Muscle of arm (tissue), 1 donor: ENCODE measurements at regions not wholly inside any gene's neighbourhood (a gene's known extent, or its start where the extent isn't known, plus 50 kb on each side); places are given as distances from the start of the nearest gene placed in this dataset.
A peak's percentile ranks its signal among the peaks of the same experiment; 100 is the strongest.
"Not testable (repeated sequence)": the region's sequence is repeated elsewhere in the genome, so short reads cannot be mapped to it uniquely, and the experiment has no call there.

Source experiments
- DNase-seq: peaks from one replicate; pipeline ENCODE4 v3.0.0-alpha.2; 2013

DNA sequence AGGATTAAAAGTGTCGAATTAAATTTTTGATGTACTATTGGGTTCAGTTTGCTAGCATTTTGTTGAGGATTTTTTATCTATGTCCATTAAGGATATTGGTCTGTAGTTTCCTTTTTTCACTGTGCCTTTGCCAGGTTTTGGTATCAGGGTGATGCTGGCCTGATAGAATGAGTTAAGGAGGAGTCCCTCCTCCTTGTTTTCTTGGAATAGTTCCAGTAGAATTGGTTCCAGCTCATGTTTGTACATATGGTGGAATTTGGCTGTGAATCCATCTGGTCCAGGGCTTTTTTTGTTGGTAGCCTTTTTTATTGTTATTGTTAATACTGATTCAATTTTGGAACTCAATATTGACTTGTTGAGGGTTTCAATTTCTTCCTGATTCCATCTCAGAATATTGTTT is 141.8 kb downstream of the SIM1 start:
- DNase-seq = no peak

DNA sequence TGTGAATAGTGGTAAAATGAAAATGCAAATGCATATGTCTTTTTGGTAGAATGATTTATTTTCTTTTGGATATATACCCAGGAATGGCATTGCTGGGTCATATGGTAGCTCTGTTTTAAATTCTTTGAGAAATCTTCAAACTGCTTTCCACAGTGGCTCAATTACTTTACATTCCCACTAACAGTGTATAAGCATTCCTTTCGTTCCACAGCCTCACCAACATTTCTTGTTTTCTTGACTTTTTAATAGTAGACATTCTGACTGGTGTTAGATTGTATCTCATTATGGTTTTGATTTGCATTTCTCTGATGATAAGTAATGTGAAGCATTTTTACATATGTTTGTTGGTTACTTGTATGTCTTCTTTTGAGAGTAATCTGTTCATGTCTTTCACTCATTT is 144.0 kb downstream of the SIM1 start:
- DNase-seq = no peak

DNA sequence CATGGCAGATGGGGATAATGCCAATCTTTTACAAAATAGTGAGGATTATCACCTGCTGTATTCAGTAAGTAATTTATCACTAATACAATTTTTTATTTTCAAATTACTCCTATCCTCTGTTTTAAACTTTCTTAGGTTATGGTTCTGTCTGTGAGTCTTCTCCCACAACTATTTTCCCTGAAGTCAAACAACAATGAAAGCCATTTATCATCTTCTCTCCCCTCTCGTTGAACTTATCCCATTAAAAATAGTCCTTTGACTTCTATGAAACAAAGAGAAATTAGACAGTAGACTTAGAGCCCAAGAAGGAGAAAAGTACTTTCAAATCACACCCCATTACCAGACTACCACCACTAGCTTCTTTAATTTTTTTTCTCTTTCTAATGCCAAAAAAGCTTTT is 147.7 kb downstream of the SIM1 start:
- no peak for DNase-seq

DNA sequence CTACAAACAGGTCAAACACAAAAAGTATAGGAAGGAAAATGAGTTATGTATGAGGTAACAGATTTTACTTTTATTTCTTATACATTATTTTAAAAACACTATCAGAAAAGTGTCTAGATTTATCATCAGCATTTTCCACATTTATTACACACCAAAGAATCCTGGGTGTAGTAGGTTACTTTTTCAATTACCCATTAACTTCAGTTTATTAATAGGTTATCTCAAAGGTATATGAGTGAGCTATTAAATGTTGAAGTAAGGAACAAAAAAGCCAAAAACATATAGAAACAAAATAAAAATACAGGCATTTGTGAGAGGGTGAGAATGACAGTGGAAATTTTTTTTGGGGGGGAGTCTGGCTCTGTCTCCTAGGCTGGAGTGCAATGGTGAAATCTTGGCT is 150.5 kb downstream of the SIM1 start:
- no peak for DNase-seq

DNA sequence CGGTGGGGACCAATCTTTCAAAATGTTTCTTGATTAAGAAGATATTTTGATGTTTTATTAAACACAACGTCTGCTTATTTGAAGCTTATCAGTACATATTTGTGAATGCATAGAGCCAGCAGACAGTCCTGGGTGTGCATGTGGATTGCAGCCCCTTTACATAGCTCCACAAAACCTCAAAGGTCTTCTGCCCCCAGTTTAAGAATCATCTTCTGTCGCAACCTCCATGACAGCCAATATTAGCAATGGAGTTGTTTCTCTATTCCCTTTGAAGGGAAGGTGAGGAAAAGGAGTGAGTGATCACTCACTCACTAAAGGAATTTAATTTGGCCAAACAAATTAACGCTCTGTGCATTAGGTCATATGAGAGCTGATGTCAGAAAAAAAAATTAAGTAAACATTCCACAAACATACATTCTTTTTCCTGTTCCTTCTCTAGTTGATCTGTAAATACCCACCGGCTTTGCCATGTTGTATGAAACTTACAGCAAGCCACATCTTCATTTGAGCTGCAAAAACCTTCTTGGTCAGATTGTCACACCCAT is 152.9 kb downstream of the SIM1 start:
- no peak for DNase-seq

DNA sequence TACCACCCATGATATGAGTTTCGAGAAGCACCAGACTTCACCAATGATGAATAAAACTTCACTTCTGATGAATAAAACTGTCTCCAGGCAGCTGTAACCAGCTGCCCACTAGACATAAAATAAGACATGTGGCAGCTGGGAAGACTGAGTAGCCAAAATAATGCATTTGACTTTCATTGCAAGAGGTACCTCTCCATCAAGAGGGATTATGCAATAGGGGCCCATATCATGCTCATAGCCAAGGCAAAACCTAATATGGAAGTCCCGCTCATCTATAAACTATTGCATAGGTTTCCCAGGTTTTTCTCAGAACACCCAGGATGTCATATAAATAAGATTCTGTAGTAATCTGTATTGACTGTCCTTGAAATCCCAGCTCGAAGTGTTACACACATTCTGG is 155.5 kb downstream of the SIM1 start:
- DNase-seq = no peak

DNA sequence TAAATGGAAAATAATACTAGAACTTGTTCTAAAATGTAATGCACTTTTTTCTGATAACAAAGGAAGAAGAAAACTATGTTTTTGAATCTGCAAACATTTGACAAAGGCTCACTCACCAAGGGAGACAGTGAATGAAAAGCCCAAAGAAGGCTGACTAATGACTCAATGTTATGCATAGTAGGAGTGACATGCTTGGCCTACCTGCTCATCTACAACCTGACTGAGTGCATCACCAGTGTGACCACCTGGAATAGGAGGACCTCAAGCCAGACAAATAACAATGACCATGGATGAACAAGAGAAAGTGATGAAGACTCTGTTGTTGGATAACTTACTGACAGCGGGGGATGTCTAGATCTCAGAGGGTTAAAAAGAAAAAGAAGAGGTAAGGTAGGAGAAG is 157.2 kb downstream of the SIM1 start:
- no peak for DNase-seq

DNA sequence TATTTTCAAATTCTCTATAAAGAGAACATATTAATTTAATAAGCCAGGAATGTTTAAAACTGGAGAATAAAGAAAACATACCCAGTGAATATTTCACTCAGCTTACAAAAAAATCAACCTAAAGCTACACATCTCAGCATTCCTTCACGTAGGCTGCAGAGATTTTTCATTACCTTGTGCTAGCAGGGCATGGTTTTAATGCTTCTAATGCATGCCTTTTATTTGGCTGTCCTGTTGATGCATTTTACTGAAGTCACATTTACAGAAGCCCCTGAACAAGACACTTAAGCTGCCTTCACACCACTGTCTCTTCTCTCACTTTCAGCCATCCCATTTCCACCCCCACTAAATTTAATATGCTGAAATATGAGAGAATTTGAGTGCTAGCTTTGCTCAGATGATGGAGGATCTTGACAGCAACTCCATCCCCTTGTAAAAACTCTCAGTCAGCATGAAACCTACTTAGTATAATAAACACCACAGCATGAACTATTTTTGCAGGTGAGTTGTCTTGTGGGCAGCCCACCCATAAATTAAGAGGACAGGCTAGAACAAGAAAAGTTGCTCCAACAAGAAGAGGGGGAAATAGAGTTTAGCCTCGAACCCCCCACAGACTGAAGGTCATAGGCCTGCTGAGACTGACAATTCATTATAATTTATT is 159.4 kb downstream of the SIM1 start:
- DNase-seq = no peak

DNA sequence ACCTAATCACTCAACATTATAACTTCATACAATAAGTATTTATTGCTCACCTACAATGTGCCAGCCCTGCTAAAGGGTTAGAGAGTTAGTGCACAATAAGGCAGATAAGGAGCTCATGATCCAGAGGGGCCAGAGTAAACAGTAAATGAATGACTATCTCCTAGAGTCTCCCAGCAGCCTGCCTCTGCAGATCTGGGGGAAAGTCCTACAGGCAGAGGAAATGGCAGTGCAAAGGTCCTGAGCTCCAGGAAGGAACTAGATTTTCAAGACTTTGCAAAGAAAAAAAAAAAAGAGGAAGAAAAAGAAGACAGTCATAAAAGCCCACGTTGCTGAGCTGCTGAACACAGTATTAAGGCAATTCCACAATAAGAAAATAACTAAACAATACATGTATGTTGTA is 160.1 kb downstream of the SIM1 start:
- DNase-seq = no peak

DNA sequence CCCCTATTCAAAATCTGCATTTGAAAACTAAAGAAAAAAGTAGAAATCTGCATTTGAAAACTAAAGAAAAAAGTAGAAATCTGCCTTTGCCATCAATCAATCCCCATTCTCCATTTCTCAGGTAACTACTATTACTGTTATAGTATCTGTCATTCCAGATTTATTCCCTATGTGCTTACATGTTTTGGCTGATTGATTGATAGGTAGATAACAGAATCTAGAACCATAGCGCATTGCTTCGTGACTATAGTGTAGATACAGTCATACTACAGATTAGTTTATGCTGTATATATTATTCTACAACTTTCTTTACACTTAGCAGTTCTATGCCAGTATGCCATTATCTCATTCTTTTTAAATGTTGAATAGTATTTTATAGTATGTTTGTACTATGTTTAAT is 163.0 kb downstream of the SIM1 start:
- no peak for DNase-seq

DNA sequence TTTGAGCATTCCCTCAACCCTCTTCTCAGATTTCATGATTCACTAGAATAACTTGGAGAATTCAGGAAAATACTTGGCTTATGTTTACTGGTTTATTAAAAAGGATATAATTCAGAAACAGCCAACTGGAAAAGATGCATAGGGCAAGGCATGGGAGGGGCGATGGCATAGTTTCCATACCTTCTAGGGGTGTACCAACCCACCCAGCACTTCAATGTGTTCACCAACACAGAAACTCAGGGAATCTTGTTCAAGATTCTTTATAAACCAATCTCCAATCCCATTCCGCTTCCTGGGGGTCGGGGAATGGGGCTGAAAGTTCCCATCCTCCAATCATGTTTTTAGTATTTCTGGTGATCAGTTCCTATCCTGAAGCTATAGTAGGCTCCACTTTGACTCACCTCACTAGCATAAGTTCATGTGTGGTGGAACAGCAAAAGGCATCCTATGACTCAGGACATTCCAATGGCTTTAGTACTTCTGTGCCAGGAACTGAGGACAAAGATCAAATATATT is 164.4 kb downstream of the SIM1 start:
- DNase-seq = no peak

DNA sequence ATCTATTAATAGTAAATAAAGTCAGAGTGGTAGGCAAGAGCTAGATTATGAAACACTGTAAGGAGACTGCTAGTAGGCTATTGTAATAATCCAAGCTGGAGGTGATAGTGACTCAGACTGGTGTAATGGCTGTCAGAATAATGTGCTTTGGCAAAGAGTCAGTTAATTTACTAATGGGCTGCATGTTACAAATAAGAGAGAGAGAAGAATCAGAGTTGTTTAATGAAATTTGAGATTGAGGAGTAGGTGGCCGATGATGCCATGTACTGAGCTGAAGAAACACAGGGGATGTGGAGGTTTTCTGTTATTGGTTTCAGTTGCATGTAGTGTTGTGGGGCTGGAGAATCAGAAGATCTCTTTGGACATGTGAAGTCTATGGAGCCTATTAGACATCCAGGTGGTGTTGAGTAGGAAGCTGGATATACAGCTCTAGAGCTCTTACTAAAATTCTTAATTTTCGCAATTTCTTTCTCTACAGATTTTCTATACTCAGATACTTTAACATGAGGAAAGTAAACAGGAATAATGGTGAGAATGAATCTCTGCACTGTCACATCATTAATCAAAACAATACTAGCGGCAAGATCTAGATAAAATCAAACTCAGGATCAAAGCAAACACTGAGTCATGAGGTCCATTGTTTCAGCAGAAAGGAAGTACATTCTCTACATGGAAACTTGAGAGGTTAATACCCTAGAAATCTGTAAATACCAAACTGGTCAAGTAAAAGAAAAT is 167.7 kb downstream of the SIM1 start:
- no peak for DNase-seq

DNA sequence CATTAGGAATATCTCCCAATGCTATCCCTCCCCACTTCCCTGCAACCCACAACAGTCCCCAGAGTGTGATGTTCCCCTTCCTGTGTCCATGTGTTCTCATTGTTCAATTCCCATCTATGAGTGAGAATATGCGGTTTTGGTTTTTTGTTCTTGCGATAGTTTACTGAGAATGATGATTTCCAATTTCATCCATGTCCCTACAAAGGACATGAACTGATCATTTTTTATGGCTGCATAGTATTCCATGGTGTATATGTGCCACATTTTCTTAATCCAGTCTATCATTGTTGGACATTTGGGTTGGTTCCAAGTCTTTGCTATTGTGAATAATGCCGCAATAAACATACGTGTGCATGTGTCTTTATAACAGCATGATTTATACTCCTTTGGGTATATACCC is 169.5 kb downstream of the SIM1 start:
- not testable (repeated sequence) for DNase-seq

DNA sequence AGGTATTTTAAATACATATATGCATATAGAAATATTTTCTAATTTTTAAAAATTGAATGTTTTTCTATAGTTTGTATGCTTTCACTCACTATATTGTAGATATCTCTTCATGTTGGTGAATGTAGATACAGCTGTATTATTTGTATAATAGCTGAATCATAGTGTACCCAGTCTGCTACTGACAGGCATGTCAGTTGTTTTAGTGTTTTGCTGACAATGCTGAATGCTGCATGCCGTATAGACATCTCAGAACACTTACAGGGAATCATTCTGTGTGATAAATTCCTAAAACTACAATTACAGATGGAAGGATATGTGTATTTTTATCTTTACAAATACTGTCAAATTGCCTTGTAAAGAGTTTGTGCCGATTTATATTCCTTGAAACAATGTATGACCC is 175.4 kb downstream of the SIM1 start:
- no peak for DNase-seq

DNA sequence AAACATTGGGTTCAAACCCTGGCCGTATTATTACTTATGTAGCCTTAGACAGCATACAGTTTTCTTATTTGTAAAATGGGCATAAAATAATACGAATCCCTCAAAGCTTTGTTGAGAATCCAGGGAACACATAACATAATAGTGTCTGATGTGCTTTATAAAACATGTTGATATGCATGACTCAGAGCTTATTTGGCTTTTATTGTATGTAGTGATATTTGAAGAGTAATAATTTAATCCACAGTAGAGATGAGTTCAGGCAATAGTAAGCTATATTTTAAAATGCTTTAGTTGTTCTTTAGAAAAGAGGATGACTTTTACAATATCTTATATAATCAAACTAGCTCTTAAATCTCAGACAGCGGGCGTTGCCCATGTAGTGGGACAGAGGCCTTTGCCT is 176.4 kb downstream of the SIM1 start:
- no peak for DNase-seq

DNA sequence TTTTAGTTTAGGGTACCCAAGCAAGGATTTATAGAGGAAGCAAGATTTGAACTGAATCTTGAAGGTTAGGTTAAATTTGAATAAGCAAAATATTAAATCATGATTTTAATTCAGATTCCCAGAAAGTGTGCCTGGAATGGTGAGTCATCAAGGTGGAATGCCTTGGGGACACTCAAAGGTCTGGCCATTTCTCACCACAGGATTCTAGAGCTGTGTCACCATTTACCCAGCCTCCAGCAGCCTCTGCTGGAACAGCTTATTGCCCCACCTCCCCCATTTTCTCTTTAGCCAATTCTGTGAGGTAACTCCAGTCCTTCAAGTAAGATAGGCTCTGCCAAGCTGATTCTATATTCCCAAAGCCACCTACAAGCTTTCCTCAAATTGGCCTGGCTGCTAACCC is 181.4 kb downstream of the SIM1 start:
- no peak for DNase-seq

DNA sequence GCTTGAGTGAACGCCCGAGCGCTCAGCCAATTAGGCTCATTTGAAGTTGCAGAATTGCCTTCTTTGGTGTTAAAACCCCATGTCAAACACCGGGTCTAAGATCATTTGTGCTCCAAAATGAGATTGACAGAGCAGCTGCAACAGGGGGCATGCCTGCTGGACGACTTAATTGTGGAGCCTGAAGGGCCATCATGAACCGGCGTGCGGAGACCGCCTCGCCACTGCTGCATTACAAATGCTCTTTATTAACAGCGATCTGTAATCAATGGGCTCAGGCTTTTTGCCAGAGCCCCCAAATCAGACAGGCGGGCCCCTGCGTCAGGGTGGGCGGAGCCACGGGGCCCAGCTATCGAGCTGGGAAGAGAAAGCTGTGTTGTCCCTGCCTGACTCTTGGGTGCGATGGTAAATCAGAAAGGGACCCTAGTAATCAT is 183.2 kb downstream of the SIM1 start:
- peak; percentile 18 for DNase-seq

DNA sequence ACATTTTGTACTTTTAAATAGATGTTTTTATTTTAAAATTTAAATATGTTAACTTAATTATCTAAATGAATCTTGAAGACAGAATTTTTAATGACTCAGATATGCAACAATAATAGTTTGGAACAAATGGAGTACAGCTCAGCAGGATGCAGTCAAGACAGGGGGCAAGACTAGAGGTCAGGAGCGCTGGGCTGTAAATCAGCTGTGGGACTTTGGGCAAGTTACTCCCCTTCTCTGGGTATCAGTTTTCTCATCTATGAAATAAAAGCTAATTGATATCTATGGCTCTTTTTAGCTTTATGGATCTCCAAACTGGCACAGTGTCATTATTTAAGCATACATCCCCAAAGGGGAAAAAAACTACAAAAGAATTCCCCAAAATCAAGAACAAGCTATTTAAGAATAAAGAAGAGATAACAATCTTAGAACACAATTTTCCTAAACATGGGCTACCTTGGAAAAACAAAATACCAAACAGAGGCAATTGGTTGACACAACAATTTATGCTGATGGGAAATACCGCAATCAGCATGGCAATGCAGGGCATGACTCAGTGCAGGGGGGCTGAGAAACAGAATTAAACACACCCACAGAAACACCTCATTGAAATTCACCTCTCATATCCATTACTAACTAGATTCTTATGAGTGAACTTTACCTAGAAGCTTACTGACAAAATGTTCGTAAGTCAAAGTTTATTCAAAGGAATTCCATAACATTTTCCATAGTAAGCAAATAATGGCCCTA is 188.2 kb downstream of the SIM1 start:
- DNase-seq = no peak

DNA sequence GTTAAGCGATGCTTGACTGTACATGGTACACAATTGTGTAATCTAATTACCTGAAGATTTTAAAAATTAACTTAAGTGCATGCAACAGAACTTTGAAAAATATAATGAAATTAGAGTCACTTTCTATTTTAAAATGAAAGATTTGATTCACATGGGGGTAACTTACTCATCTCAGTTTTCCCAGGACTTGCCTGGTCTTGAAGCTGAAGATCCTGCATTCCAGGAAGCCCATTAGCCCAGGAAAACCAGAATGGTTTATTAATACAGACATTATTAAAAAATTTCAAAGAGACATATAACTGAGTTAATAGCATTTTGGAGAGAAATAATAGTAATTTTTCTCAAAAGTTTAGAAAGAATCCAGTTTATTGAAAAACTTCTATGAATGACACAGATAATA is 190.6 kb downstream of the SIM1 start:
- no peak for DNase-seq

DNA sequence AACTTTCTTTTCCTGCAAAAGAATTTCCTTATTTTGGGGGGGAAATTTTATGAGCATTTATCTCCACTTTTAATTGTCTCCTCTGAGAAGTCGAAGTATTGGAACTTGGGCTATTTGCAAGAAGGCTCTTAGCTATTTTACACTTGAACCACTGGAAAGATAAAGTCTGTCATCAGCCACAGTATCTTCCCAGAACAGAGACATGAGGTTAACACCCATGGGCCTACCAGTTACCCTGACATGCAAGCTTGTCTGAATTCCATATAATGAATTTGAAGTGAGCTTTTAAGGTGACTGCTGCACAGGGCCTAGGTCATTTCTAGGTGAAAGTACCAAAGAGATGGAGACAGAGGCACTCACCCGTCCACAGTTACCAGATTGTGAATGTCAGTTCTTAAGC is 193.1 kb downstream of the SIM1 start:
- DNase-seq = no peak

DNA sequence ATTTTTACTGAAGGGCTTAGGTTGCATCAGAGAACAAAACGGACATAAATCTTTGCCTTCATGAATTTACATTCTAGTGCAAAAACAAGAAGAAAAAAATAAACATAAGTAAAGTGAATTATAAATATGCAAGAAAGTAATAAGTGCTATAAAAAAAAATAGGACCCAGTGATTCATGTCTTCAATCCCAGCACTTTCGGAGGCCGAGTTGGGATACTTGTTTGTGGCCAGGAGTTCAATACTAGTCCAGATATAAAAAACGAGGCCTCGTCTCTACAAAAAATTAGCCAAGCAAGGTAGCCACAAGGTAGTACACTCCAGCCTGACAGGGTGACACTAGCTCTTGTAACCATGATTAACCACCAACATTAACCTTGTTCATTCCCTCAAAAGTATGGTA is 193.5 kb downstream of the SIM1 start:
- DNase-seq = no peak

DNA sequence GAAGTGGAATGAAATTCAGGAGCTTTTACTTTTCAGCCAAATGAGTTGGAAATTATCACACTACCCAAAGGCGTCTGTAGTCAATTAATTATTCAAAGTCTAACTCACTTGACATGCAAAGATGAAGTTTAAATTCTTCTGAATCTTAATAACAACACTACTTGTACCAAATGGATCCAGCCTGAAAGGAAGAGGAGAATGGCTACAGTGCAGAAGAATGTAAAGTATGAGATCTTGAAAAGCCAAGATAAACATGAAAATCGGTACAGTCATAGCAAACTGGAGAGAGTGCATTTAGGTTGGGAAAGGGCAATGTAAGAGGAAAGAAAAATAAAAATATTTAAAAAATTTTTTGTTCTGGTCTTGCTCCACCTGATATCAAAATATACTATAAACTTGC is 195.5 kb downstream of the SIM1 start:
- DNase-seq = no peak

DNA sequence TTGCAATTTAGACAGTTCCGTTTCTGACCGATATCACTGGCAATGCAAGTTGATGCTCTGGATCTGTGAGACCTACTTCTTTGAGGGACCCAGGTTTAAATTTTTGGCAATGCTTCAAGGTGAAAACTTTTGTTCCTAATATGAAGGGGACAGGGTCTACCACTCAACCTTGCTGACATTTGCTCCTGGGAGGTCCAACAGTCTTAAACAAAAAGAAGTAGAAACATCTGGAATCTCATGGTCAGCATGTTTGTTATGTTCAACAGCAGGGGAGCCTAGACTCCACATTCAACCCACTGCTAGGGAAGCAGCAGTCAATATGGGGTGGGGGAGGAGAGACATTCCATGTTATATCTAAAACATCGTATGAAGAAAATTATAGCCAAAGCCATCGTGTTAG is 196.4 kb downstream of the SIM1 start:
- DNase-seq = no peak
